HepG2 (cell line): ENCODE measurements at regions not wholly inside any gene's neighbourhood (a gene's known extent, or its start where the extent isn't known, plus 50 kb on each side); places are given as distances from the start of the nearest gene placed in this dataset.

ENCODE experiments used
- ATAC-seq: fragments of 200-7000 bp; cut with Tn5 transposase; 3 replicates; pipeline ENCODE4 v1.9.1; 2020; ENCODE audit warnings: mild to moderate bottlenecking, moderate library complexity
- BruUV-seq: library from RNA; stranded (reverse); fragments of 400-500 nt; replicated peaks from 2 replicates; lab custom pipeline; 2021; lab: Mats Ljungman, UMichigan
- CTCF ChIA-PET: fragments of 300-600 bp; formaldehyde crosslinking; extraction: SDS; loops from one replicate; lab custom pipeline; 2021; ENCODE audit warnings: low total read pairs, inconsistent platforms, low intra/inter-chr PET ratio; lab: Yijun Ruan, JAX
- POLR2A ChIA-PET: fragments of 350-600 bp; sonication (Branson Sonifier 250); formaldehyde crosslinking; loops from one replicate; lab custom pipeline; 2020; ENCODE audit warnings: antibody characterized with exemption, inconsistent platforms; lab: Yijun Ruan, JAX
- DNase-seq: peaks from one replicate; pipeline ENCODE4 v3.0.0-alpha.2; 2015; ENCODE audit warnings: low spot score
- FAIRE-seq: peaks from 3 replicates; lab custom pipeline; 2011; peaks lifted over from hg19 to GRCh38; lab: Jason Lieb, UNC
- H2AFZ ChIP-seq: one replicate; pipeline ENCODE4 v1.6.1; 2011; ENCODE audit warnings: low read length, inconsistent platforms
- H3K27ac ChIP-seq: fragments of 300-600 bp; 3 replicates; pipeline ENCODE4 v1.8.0; 2011; ENCODE audit warnings: mixed run types, mild to moderate bottlenecking, mixed read lengths, low read length, inconsistent platforms; ENCODE audit not compliant: insufficient read depth; ENCODE audit errors: extremely low read length
- H3K27me3 ChIP-seq, 2 experiments: fragments of 200-600 bp in 1 of 2; 2 replicates in 1 of 2; 3 replicates in 1 of 2; pipeline versions ENCODE4 v1.6.0 to v1.8.0; 2011; ENCODE audit warnings: low read length in 2 of 2, mild to moderate bottlenecking in 2 of 2, moderate library complexity in 2 of 2, inconsistent platforms in 1 of 2; ENCODE audit not compliant: insufficient read depth in 2 of 2, control insufficient read depth in 1 of 2
- H3K36me3 ChIP-seq, 2 experiments: fragments of 200-600 bp in 1 of 2; replicated peaks in 1 of 2; 2 replicates in 1 of 2; 3 replicates in 1 of 2; pipeline versions ENCODE4 v1.5.1 to v1.8.0; 2011; ENCODE audit warnings: low read length in 2 of 2, inconsistent platforms in 1 of 2; ENCODE audit not compliant: insufficient read depth in 2 of 2, control insufficient read depth in 1 of 2
- H3K4me1 ChIP-seq: 2 replicates; pipeline ENCODE4 v1.5.1; 2012; ENCODE audit warnings: low read length, inconsistent platforms; ENCODE audit not compliant: insufficient read depth
- H3K4me2 ChIP-seq: 2 replicates; pipeline ENCODE4 v1.6.0; 2011; ENCODE audit warnings: low read depth, low read length, inconsistent platforms
- H3K4me3 ChIP-seq, 3 experiments: fragments of 200-600 bp in 1 of 3; sonication (generic), shearing (Covaris generic) in 1 of 3; replicated peaks in 1 of 3; 2 replicates each; pipeline ENCODE4 v1.5.1; 2011 to 2016; ENCODE audit warnings: low read length in 3 of 3, inconsistent platforms in 2 of 3, low read depth in 2 of 3, mild to moderate bottlenecking in 2 of 3, control low read depth in 1 of 3, mixed read lengths in 1 of 3; ENCODE audit not compliant: insufficient read depth in 1 of 3
- H3K79me2 ChIP-seq: one replicate; pipeline ENCODE4 v1.6.1; 2011; ENCODE audit warnings: low read length, inconsistent platforms; ENCODE audit not compliant: insufficient read depth
- H3K9ac ChIP-seq: 2 replicates; pipeline ENCODE4 v1.6.0; 2011; ENCODE audit warnings: mild to moderate bottlenecking, low read depth, low read length, inconsistent platforms; ENCODE audit not compliant: insufficient read depth
- H3K9me3 ChIP-seq: 2 replicates; pipeline ENCODE4 v1.5.1; 2012; ENCODE audit warnings: mild to moderate bottlenecking, low read length
- H4K20me1 ChIP-seq: 2 replicates; pipeline ENCODE4 v1.6.0; 2011; ENCODE audit warnings: inconsistent platforms, mild to moderate bottlenecking, low read length, moderate library complexity; ENCODE audit not compliant: insufficient read depth
- CAMTA2 ChIP-seq: sonication (generic); formaldehyde crosslinking; IDR thresholded peaks from 2 replicates; pipeline ENCODE4 v1.4.0; 2020; ENCODE audit warnings: mild to moderate bottlenecking, missing genetic modification reagents, borderline replicate concordance
- CERS6 ChIP-seq: sonication (generic); formaldehyde crosslinking; IDR thresholded peaks from 2 replicates; pipeline ENCODE4 v1.5.0; 2020; ENCODE audit warnings: missing genetic modification reagents
- HNRNPK ChIP-seq: fragments of 200-400 bp; formaldehyde crosslinking; IDR thresholded peaks from 2 replicates; pipeline ENCODE4 v1.6.1; 2018; ENCODE audit warnings: low read length, low read depth, moderate library complexity, mild to moderate bottlenecking; ENCODE audit not compliant: poor library complexity, severe bottlenecking
- IKZF1 ChIP-seq: fragments of 450-650 bp; IDR thresholded peaks from 2 replicates; pipeline ENCODE4 v1.7.1; 2016
- TEAD2 ChIP-seq: sonication (generic); formaldehyde crosslinking; IDR thresholded peaks from 2 replicates; pipeline ENCODE4 v1.9.0; 2021; ENCODE audit warnings: missing genetic modification reagents
- ZBTB39 ChIP-seq: sonication (generic); formaldehyde crosslinking; IDR thresholded peaks from 2 replicates; pipeline ENCODE4 v1.5.0; 2020; ENCODE audit warnings: missing genetic modification reagents
- ZMAT5 ChIP-seq: sonication (generic); formaldehyde crosslinking; IDR thresholded peaks from 2 replicates; pipeline ENCODE4 v1.5.0; 2020; ENCODE audit warnings: mild to moderate bottlenecking, low read depth, missing genetic modification reagents, borderline replicate concordance
- ZNF354B ChIP-seq: sonication (generic); formaldehyde crosslinking; IDR thresholded peaks from 2 replicates; pipeline ENCODE4 v1.8.0; 2022; ENCODE audit warnings: mild to moderate bottlenecking, missing genetic modification reagents
- ZNF788 ChIP-seq: sonication (generic); formaldehyde crosslinking; IDR thresholded peaks from 2 replicates; pipeline ENCODE4 v1.5.0; 2020; ENCODE audit warnings: mild to moderate bottlenecking, missing genetic modification reagents, borderline replicate concordance
- in situ Hi-C: cut with HindIII; loops from 2 replicates; pipeline ENCODE4 v1.10.0; 2017; ENCODE audit warnings: low pct_unique_long_range_greater_than_20kb; ENCODE audit not compliant: extremely low pct_ligation_motif_present
- intact Hi-C: fragments of 100-400 bp; cut with micrococcal nuclease; formaldehyde crosslinking; loops from one replicate; pipeline ENCODE4 v1.10.0; 2022; ENCODE audit not compliant: unreplicated experiment

GRCh38 chr4:11138964-11139363, 289.7 kb downstream of the HS3ST1 start (continued):
- TF ChIP-seq TEAD2 (CRISPR knock-in tag), result no peak
- TF ChIP-seq CAMTA2, result no peak
- no peak for TF ChIP-seq ZMAT5
- no peak for TF ChIP-seq ZBTB39
- TF ChIP-seq ZNF788 (CRISPR knock-in tag), result no peak
- no peak for TF ChIP-seq IKZF1
- no peak for TF ChIP-seq CERS6 (CRISPR knock-in tag)

GRCh38 chr4:11134705-11135104, 294.0 kb downstream of the HS3ST1 start:
- no peak overlapping the region for H3K9ac ChIP-seq
- no peaks in the 10 kb centered on the region for H3K27me3 ChIP-seq
- BruUV-seq, result no TSS peak
- no peaks in the 10 kb centered on the region for H4K20me1 ChIP-seq
- ATAC-seq (no peak), DNase-seq (no peak), FAIRE-seq (no peak)
- ChIA-PET CTCF (no interaction called here), POLR2A (no interaction called here)
- H3K4me2 ChIP-seq, result no peak overlapping the region
- in situ Hi-C loops, result no loop called here
- intact Hi-C loops, result no loop called here
- H3K79me2 ChIP-seq, result no peaks in the 10 kb centered on the region
- no peak overlapping the region for H3K27ac ChIP-seq
- H2AFZ ChIP-seq, result no peak overlapping the region
- peaks cover 71% of the 10 kb centered on the region for H3K9me3 ChIP-seq
- no peak overlapping the region for H3K4me3 ChIP-seq
- H3K4me1 ChIP-seq, result no peaks in the 10 kb centered on the region
- no peaks in the 10 kb centered on the region for H3K36me3 ChIP-seq
- TF ChIP-seq HNRNPK (peak; percentile 49), ZNF354B (CRISPR knock-in tag) (no peak)
